Chondrocyte (in vitro differentiated cells): ENCODE measurements at regions not wholly inside any gene's neighbourhood (a gene's known extent, or its start where the extent isn't known, plus 50 kb on each side); places are given as distances from the start of the nearest gene placed in this dataset.

Source experiments
- DNase-seq: peaks from one replicate; pipeline ENCODE4 v3.0.0; 2021; ENCODE audit warnings: mixed read lengths, low spot score
- H3K27ac Mint-ChIP-seq: one replicate; pipeline ENCODE4 v1.8.0; 2021; ENCODE audit warnings: mild to moderate bottlenecking, moderate library complexity, mixed read lengths; ENCODE audit not compliant: unreplicated experiment
- H3K27me3 Mint-ChIP-seq: 2 replicates; pipeline ENCODE4 v1.8.0; 2021; ENCODE audit warnings: low read depth, mixed read lengths
- H3K36me3 Mint-ChIP-seq: 2 replicates; pipeline ENCODE4 v1.8.0; 2021; ENCODE audit warnings: low read depth, mixed read lengths
- H3K4me1 Mint-ChIP-seq: 2 replicates; pipeline ENCODE4 v1.8.0; 2021; ENCODE audit warnings: low read depth, mild to moderate bottlenecking, mixed read lengths
- H3K4me3 Mint-ChIP-seq: one replicate; pipeline ENCODE4 v1.8.0; 2021; ENCODE audit warnings: mild to moderate bottlenecking, moderate library complexity, mixed read lengths; ENCODE audit not compliant: unreplicated experiment
- H3K9me3 Mint-ChIP-seq: 2 replicates; pipeline ENCODE4 v1.8.0; 2021; ENCODE audit warnings: low read depth, mixed read lengths
- CTCF ChIP-seq: fragments of 200-600 bp; sonication (generic); IDR thresholded peaks from 2 replicates; pipeline ENCODE4 v1.5.0; 2021; ENCODE audit warnings: antibody characterized with exemption, mild to moderate bottlenecking, moderate library complexity

- no peak for DNase-seq
- Mint-ChIP-seq H3K27ac (no peak overlapping the region), H3K36me3 (no peaks in the 10 kb centered on the region), H3K4me3 (no peak overlapping the region), H3K27me3 (peaks cover 6% of the 10 kb centered on the region), H3K4me1 (peaks cover 3% of the 10 kb centered on the region), H3K9me3 (no peaks in the 10 kb centered on the region)
- no peak for TF ChIP-seq CTCF
Measured at GRCh38 chr9:82090046-82090445, 101.5 kb downstream of the SPATA31D1 start.

- H3K27me3 Mint-ChIP-seq: peaks cover 6% of the 10 kb centered on the region
- no peaks in the 10 kb centered on the region for H3K36me3 Mint-ChIP-seq
- H3K4me1 Mint-ChIP-seq: peaks cover 3% of the 10 kb centered on the region
- TF ChIP-seq CTCF: no peak
- no peak overlapping the region for H3K4me3 Mint-ChIP-seq
- H3K27ac Mint-ChIP-seq: no peak overlapping the region
- H3K9me3 Mint-ChIP-seq: no peaks in the 10 kb centered on the region
- no peak for DNase-seq
Measured at GRCh38 chr9:82091100-82091499, 102.5 kb downstream of the SPATA31D1 start.

- Mint-ChIP-seq H3K4me1 (peaks cover 3% of the 10 kb centered on the region), H3K9me3 (peaks cover under 1% of the 10 kb centered on the region), H3K27me3 (peaks cover 6% of the 10 kb centered on the region), H3K27ac (no peak overlapping the region), H3K4me3 (no peak overlapping the region), H3K36me3 (no peaks in the 10 kb centered on the region)
- no peak for DNase-seq
- no peak for TF ChIP-seq CTCF
Measured at GRCh38 chr9:82091610-82092009, 103.0 kb downstream of the SPATA31D1 start.

DNA sequence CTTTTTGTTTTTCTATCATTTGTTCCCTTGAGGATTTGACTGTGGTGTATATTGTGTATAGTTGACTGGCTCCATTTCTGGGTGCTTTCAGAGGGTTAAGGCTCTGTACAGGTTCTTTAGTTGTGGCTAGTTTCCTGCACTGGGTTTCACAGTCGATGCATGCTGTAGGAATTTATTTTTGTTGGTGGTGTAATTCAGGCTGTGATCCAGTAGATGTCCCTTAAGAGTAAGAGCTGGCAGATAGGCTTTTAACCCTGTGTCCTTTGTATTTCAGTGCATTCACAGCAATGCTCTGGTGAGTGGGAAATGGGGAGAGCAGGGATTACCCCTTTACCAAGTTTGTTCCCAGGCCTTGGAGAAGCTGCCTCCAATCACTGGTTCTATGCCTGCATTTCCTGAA is 112.9 kb downstream of the SPATA31D1 start:
- no peak for DNase-seq
- H3K27me3 Mint-ChIP-seq: no peaks in the 10 kb centered on the region
- H3K36me3 Mint-ChIP-seq: peaks cover 7% of the 10 kb centered on the region
- no peaks in the 10 kb centered on the region for H3K4me1 Mint-ChIP-seq
- H3K9me3 Mint-ChIP-seq: peaks cover 44% of the 10 kb centered on the region
- H3K27ac Mint-ChIP-seq: no peak overlapping the region
- H3K4me3 Mint-ChIP-seq: no peak overlapping the region
- TF ChIP-seq CTCF: peak; percentile 25

GRCh38 chr9:82104252-82104651 is 115.7 kb downstream of the SPATA31D1 start:
- H3K27me3 Mint-ChIP-seq: no peaks in the 10 kb centered on the region
- DNase-seq: no peak
- no peak overlapping the region for H3K4me3 Mint-ChIP-seq
- peaks cover 8% of the 10 kb centered on the region for H3K4me1 Mint-ChIP-seq
- no peak overlapping the region for H3K27ac Mint-ChIP-seq
- H3K36me3 Mint-ChIP-seq: peaks cover 3% of the 10 kb centered on the region
- TF ChIP-seq CTCF: no peak
- H3K9me3 Mint-ChIP-seq: peaks cover 21% of the 10 kb centered on the region
